Liver (tissue), 8 donors: ENCODE measurements at regions not wholly inside any gene's neighbourhood (a gene's known extent, or its start where the extent isn't known, plus 50 kb on each side); places are given as distances from the start of the nearest gene placed in this dataset.
"Not testable (repeated sequence)": the region's sequence is repeated elsewhere in the genome, so short reads cannot be mapped to it uniquely, and the experiment has no call there.

Experiments used
- DNase-seq: peaks from one replicate; pipeline ENCODE4 v3.0.0-alpha.2; 2017; ENCODE audit warnings: low spot score
- H3K27ac ChIP-seq, 2 donors: one replicate each; pipeline ENCODE4 v1.7.0; 2013; ENCODE audit warnings: inconsistent platforms in 2 of 2, low read length in 2 of 2, control low read depth in 1 of 2, low read depth in 1 of 2, mild to moderate bottlenecking in 1 of 2
- H3K27me3 ChIP-seq, 4 donors: one replicate each; pipeline versions ENCODE4 v1.6.1 to v1.7.0; 2013; ENCODE audit warnings: low read length in 3 of 4, inconsistent platforms in 1 of 4, mild to moderate bottlenecking in 1 of 4, moderate library complexity in 1 of 4; ENCODE audit not compliant: control insufficient read depth in 4 of 4, insufficient read depth in 4 of 4
- H3K36me3 ChIP-seq, 4 donors: one replicate each; pipeline versions ENCODE4 v1.6.1 to v1.7.0; 2013; ENCODE audit warnings: low read length in 3 of 4, mild to moderate bottlenecking in 3 of 4, low read depth in 1 of 4, moderate library complexity in 1 of 4; ENCODE audit not compliant: control insufficient read depth in 4 of 4, insufficient read depth in 3 of 4
- H3K4me1 ChIP-seq, 4 donors: one replicate each; pipeline versions ENCODE4 v1.6.1 to v1.7.0; 2013; ENCODE audit warnings: low read length in 3 of 4, mild to moderate bottlenecking in 3 of 4, moderate library complexity in 1 of 4; ENCODE audit not compliant: control insufficient read depth in 4 of 4, insufficient read depth in 4 of 4
- H3K4me3 ChIP-seq, 3 donors: one replicate each; pipeline versions ENCODE4 v1.6.1 to v1.7.0; 2013; ENCODE audit warnings: low read length in 3 of 3, control low read depth in 1 of 3, low read depth in 1 of 3, mild to moderate bottlenecking in 1 of 3
- H3K9ac ChIP-seq, 2 donors: one replicate each; pipeline ENCODE4 v1.7.0; 2013; ENCODE audit warnings: low read length in 2 of 2, mild to moderate bottlenecking in 2 of 2, moderate library complexity in 2 of 2, control low read depth in 1 of 2, low read depth in 1 of 2
- H3K9me3 ChIP-seq, 4 donors: one replicate each; pipeline versions ENCODE4 v1.6.1 to v1.7.0; 2013; ENCODE audit warnings: low read length in 3 of 4; ENCODE audit not compliant: control insufficient read depth in 4 of 4
- HNF4A ChIP-seq, 2 donors: conservative IDR thresholded peaks; 2 replicates each; pipeline ENCODE4 v1.6.1; 2016; ENCODE audit warnings: antibody characterized with exemption in 2 of 2, mild to moderate bottlenecking in 2 of 2
- NR2F2 ChIP-seq: IDR thresholded peaks from 2 replicates; pipeline ENCODE4 v1.6.1; 2016; ENCODE audit warnings: antibody characterized with exemption
- RAD21 ChIP-seq, 2 donors: IDR thresholded peaks; 2 replicates each; pipeline ENCODE4 v1.6.1; 2016; ENCODE audit warnings: antibody characterized with exemption in 2 of 2, mild to moderate bottlenecking in 2 of 2
- SP1 ChIP-seq: IDR thresholded peaks from 2 replicates; pipeline ENCODE4 v1.6.1; 2018; ENCODE audit warnings: antibody characterized with exemption, mild to moderate bottlenecking
- WGBS: extraction: QIAGEN DNeasy Blood & Tissue Kit; methylation state at CpG from one replicate; pipeline ENCODE4 v1.1.7; 2013; 5-methylcytosine and 5-hydroxymethylcytosine counted together
- TF ChIP-seq, protein P1 (sequence below): fragments of 150-350 bp; IDR thresholded peaks from 2 replicates; pipeline ENCODE4 v1.5.1; 2017; ENCODE audit warnings: improper control_type of control experiment, low read depth, low read length; ENCODE audit not compliant: missing input control
- TF ChIP-seq, protein P2 (sequence below): IDR thresholded peaks from 2 replicates; pipeline ENCODE4 v1.6.1; 2016; ENCODE audit warnings: antibody characterized with exemption
- TF ChIP-seq, protein P3 (sequence below): IDR thresholded peaks from 2 replicates; pipeline ENCODE4 v1.6.1; 2016; ENCODE audit warnings: antibody characterized with exemption, mild to moderate bottlenecking
- donor health status: healthy.
- donor health status: healthy.
- donor health status: healthy.
- donor health status: healthy.
- donor health status: healthy.

DNA sequence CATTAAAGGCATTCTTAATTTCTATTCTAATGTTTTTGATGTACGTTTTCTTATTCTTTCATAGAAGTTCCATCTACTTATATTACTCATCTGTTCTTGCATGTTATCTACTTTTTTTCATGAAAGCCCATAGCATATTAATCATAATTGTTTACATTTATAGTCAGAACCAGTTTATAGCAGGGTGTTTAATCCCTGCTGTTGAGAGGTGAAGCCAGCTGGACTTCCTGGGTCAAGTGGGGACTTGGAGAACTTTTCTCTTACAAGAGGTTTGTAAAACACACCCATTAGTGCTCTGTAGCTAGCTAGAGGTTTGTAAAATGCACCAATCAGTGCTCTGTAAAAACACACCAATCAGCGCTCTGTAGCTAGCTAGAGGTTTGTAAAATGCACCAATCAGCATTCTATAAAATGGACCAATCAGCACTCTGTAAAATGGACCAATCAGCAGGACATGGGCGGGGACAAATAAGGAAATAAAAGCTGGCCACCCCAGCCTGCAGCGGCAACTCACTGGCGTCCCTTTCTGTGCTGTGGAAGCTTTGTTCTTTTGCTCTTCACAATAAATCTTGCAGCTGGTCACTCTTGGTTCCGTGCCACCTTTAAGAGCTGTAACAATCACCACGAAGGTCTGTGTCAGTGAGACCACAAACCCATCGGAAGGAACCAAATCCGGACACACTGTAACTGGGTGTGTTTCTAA lies 120.6 kb downstream of the TANC2 start:
- H3K9ac ChIP-seq, result no peak overlapping the region
- WGBS, result 93% methylated on average over 9 of the region's 9 CpGs
- H3K36me3 ChIP-seq, result no peaks in the 10 kb centered on the region
- DNase-seq, result no peak
- H3K4me3 ChIP-seq, result no peak overlapping the region
- peaks cover 0 to 2% (median under 1%) of the 10 kb centered on the region in 4 donors for H3K9me3 ChIP-seq
- H3K27me3 ChIP-seq, result no peaks in the 10 kb centered on the region
- TF ChIP-seq, protein P1, sequence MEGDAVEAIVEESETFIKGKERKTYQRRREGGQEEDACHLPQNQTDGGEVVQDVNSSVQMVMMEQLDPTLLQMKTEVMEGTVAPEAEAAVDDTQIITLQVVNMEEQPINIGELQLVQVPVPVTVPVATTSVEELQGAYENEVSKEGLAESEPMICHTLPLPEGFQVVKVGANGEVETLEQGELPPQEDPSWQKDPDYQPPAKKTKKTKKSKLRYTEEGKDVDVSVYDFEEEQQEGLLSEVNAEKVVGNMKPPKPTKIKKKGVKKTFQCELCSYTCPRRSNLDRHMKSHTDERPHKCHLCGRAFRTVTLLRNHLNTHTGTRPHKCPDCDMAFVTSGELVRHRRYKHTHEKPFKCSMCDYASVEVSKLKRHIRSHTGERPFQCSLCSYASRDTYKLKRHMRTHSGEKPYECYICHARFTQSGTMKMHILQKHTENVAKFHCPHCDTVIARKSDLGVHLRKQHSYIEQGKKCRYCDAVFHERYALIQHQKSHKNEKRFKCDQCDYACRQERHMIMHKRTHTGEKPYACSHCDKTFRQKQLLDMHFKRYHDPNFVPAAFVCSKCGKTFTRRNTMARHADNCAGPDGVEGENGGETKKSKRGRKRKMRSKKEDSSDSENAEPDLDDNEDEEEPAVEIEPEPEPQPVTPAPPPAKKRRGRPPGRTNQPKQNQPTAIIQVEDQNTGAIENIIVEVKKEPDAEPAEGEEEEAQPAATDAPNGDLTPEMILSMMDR, result no peak
- TF ChIP-seq, protein P2, sequence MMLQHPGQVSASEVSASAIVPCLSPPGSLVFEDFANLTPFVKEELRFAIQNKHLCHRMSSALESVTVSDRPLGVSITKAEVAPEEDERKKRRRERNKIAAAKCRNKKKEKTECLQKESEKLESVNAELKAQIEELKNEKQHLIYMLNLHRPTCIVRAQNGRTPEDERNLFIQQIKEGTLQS, result no peak
- TF ChIP-seq RAD21 (IDR thresholded peaks at IDR 0.05), result no peak
- no peak for TF ChIP-seq HNF4A (conservative IDR thresholded peaks at IDR 0.05)
- TF ChIP-seq SP1, result no peak
- no peak for TF ChIP-seq NR2F2
- TF ChIP-seq, protein P3, sequence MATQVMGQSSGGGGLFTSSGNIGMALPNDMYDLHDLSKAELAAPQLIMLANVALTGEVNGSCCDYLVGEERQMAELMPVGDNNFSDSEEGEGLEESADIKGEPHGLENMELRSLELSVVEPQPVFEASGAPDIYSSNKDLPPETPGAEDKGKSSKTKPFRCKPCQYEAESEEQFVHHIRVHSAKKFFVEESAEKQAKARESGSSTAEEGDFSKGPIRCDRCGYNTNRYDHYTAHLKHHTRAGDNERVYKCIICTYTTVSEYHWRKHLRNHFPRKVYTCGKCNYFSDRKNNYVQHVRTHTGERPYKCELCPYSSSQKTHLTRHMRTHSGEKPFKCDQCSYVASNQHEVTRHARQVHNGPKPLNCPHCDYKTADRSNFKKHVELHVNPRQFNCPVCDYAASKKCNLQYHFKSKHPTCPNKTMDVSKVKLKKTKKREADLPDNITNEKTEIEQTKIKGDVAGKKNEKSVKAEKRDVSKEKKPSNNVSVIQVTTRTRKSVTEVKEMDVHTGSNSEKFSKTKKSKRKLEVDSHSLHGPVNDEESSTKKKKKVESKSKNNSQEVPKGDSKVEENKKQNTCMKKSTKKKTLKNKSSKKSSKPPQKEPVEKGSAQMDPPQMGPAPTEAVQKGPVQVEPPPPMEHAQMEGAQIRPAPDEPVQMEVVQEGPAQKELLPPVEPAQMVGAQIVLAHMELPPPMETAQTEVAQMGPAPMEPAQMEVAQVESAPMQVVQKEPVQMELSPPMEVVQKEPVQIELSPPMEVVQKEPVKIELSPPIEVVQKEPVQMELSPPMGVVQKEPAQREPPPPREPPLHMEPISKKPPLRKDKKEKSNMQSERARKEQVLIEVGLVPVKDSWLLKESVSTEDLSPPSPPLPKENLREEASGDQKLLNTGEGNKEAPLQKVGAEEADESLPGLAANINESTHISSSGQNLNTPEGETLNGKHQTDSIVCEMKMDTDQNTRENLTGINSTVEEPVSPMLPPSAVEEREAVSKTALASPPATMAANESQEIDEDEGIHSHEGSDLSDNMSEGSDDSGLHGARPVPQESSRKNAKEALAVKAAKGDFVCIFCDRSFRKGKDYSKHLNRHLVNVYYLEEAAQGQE, result no peak
- H3K4me1 ChIP-seq, result no peaks in the 10 kb centered on the region
- H3K27ac ChIP-seq, result no peak overlapping the region

DNA sequence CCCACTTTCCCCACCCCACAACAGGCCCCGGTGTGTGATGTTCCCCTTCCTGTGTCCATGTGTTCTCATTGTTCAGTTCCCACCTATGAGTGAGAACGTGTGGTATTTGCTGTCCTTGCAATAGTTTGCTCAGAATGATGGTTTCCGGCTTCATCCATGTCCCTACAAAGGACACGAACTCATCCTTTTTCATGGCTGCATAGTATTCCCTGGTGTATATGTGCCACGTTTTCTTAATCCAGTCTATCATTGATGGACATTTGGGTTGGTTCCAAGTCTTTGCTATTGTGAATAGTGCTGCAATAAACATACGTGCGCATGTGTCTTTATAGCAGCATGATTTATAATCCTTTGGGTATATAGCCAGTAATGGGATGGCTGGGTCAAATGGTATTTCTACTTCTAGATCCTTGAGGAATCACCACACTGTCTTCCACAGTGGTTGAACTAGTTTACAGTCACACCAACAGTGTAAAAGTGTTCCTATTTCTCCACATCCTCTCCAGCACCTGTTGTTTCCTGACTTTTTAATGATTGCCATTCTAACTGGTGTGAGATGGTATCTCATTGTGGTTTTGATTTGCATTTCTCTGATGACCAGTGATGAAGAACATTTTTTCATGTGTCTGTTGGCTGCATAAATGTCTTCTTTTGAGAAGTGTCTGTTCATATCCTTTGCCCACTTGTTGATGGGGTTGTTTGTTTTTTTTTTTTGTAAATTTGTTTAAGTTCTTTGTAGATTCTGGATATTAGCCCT lies 124.5 kb downstream of the TANC2 start:
- not testable (repeated sequence) for H3K27me3 ChIP-seq, H3K9me3 ChIP-seq, H3K36me3 ChIP-seq, H3K4me1 ChIP-seq, H3K9ac ChIP-seq, H3K27ac ChIP-seq, H3K4me3 ChIP-seq, DNase-seq
- WGBS, result 87% methylated on average over 7 of the region's 7 CpGs

DNA sequence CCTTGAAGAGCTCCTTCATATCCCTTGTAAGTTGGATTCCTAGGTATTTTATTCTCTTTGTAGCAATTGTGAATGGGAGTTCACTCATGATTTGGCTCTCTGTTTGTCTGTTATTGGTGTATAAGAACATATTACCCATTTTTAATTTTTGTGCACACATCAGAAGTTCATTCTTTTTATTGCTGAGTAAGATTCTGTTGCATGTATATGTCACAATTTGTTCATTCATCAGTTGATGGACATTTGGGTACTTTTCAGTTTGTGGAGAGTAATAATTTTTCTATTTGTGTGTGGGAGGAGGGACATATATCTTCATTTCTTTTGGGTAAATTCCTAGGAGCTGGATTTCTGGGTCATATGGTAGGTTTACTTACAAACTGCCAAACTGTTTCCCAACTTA lies 125.9 kb downstream of the TANC2 start:
- H3K4me3 ChIP-seq, H3K4me1 ChIP-seq, H3K27ac ChIP-seq, DNase-seq, H3K27me3 ChIP-seq, H3K36me3 ChIP-seq, H3K9ac ChIP-seq, H3K9me3 ChIP-seq: not testable (repeated sequence)
